GM19463 (cell line): ENCODE measurements at regions not wholly inside any gene's neighbourhood (a gene's known extent, or its start where the extent isn't known, plus 50 kb on each side); places are given as distances from the start of the nearest gene placed in this dataset.
"Not testable (repeated sequence)": the region's sequence is repeated elsewhere in the genome, so short reads cannot be mapped to it uniquely, and the experiment has no call there.

Source experiments
- ATAC-seq: cut with Tn5 transposase; IDR thresholded peaks from one replicate; pipeline ENCODE4 v1.9.1; 2021; ENCODE audit warnings: mild to moderate bottlenecking, moderate library complexity; ENCODE audit not compliant: unreplicated experiment

- no peak for ATAC-seq
These were observed 200.6 kb upstream of the PTBP2 start for GRCh38 chr1:96521010-96521409.

- no peak for ATAC-seq
These were observed 199.4 kb upstream of the PTBP2 start for GRCh38 chr1:96521994-96522760.

- no peak for ATAC-seq
These were observed 198.7 kb upstream of the PTBP2 start for GRCh38 chr1:96522927-96523326.

GRCh38 chr1:96524100-96524499, 197.5 kb upstream of the PTBP2 start:
- ATAC-seq = no peak

GRCh38 chr1:96525657-96526557, 195.7 kb upstream of the PTBP2 start:
- no peak for ATAC-seq

- not testable (repeated sequence) for ATAC-seq
These were observed 192.9 kb upstream of the PTBP2 start for GRCh38 chr1:96528672-96529071.

GRCh38 chr1:96533820-96534219, 187.8 kb upstream of the PTBP2 start:
- no peak for ATAC-seq

GRCh38 chr1:96536581-96536980, 185.0 kb upstream of the PTBP2 start:
- ATAC-seq = no peak

GRCh38 chr1:96538111-96538641, 183.4 kb upstream of the PTBP2 start:
- ATAC-seq = no peak

- ATAC-seq = no peak
These were observed 182.7 kb upstream of the PTBP2 start for GRCh38 chr1:96538883-96539282.

- no peak for ATAC-seq
These were observed 180.1 kb upstream of the PTBP2 start for GRCh38 chr1:96541491-96541890.

GRCh38 chr1:96544051-96544830, 177.3 kb upstream of the PTBP2 start:
- no peak for ATAC-seq

- ATAC-seq = no peak
These were observed 176.8 kb upstream of the PTBP2 start for GRCh38 chr1:96544831-96545221.

GRCh38 chr1:96545935-96546656, 175.5 kb upstream of the PTBP2 start:
- ATAC-seq = no peak

GRCh38 chr1:96550061-96550460, 171.5 kb upstream of the PTBP2 start:
- ATAC-seq = no peak

- no peak for ATAC-seq
These were observed 169.1 kb upstream of the PTBP2 start for GRCh38 chr1:96552451-96552850.

- ATAC-seq = no peak
These were observed 167.8 kb upstream of the PTBP2 start for GRCh38 chr1:96553811-96554210.

GRCh38 chr1:96554364-96554763, 167.2 kb upstream of the PTBP2 start:
- no peak for ATAC-seq

GRCh38 chr1:96557336-96557735, 164.2 kb upstream of the PTBP2 start:
- no peak for ATAC-seq

GRCh38 chr1:96558635-96559034, 162.9 kb upstream of the PTBP2 start:
- no peak for ATAC-seq
